Neural progenitor cell (in vitro differentiated cells): ENCODE measurements at regions not wholly inside any gene's neighbourhood (a gene's known extent, or its start where the extent isn't known, plus 50 kb on each side); places are given as distances from the start of the nearest gene placed in this dataset.

Experiments
- DNase-seq: peaks from one replicate; pipeline ENCODE4 v3.0.0-alpha.2; 2016; ENCODE audit warnings: low spot score
- H2AFZ ChIP-seq: fragments of 200-600 bp; sonication (generic); replicated peaks from 2 replicates; pipeline ENCODE4 v1.6.1; 2016; ENCODE audit warnings: antibody characterized with exemption
- H3F3A ChIP-seq: fragments of 200-600 bp; sonication (generic); 2 replicates; pipeline ENCODE4 v1.6.1; 2016; ENCODE audit warnings: antibody characterized with exemption, low read depth
- H3K27ac ChIP-seq: fragments of 200-600 bp; sonication (generic); 2 replicates; pipeline ENCODE4 v1.5.1; 2016; ENCODE audit warnings: mild to moderate bottlenecking
- H3K27me3 ChIP-seq: fragments of 200-600 bp; sonication (generic); 2 replicates; pipeline ENCODE4 v1.6.1; 2016; ENCODE audit warnings: mild to moderate bottlenecking, moderate library complexity
- H3K36me3 ChIP-seq: fragments of 200-600 bp; sonication (generic); 2 replicates; pipeline ENCODE4 v1.5.1; 2016
- H3K4me1 ChIP-seq: fragments of 200-600 bp; sonication (generic); 2 replicates; pipeline ENCODE4 v1.6.1; 2016; ENCODE audit warnings: mixed run types
- H3K4me2 ChIP-seq: fragments of 200-600 bp; sonication (generic); 2 replicates; pipeline ENCODE4 v1.6.1; 2016
- H3K4me3 ChIP-seq: fragments of 200-600 bp; sonication (generic); 2 replicates; pipeline ENCODE4 v1.5.1; 2016
- H3K79me2 ChIP-seq: fragments of 200-600 bp; sonication (generic); 2 replicates; pipeline ENCODE4 v1.6.1; 2016; ENCODE audit warnings: low read depth
- H3K9ac ChIP-seq: fragments of 200-600 bp; sonication (generic); 2 replicates; pipeline ENCODE4 v1.6.1; 2016
- H3K9me3 ChIP-seq: fragments of 200-600 bp; sonication (generic); 2 replicates; pipeline ENCODE4 v1.5.1; 2016; ENCODE audit warnings: low read depth
- H4K20me1 ChIP-seq: fragments of 200-600 bp; sonication (generic); 2 replicates; pipeline ENCODE4 v1.6.1; 2016; ENCODE audit warnings: low read depth
- H3K27ac Mint-ChIP-seq: 3 replicates; pipeline ENCODE4 v1.8.0; 2021; ENCODE audit warnings: mixed read lengths
- H3K27me3 Mint-ChIP-seq: 2 replicates; pipeline ENCODE4 v1.8.0; 2022; ENCODE audit warnings: low read depth, mild to moderate bottlenecking, inconsistent platforms, moderate library complexity, mixed read lengths; ENCODE audit not compliant: insufficient read depth
- H3K36me3 Mint-ChIP-seq: 3 replicates; pipeline ENCODE4 v1.8.0; 2021; ENCODE audit warnings: mixed read lengths
- H3K4me1 Mint-ChIP-seq: 3 replicates; pipeline ENCODE4 v1.8.0; 2021; ENCODE audit warnings: mixed read lengths
- H3K4me3 Mint-ChIP-seq: 3 replicates; pipeline ENCODE4 v1.8.0; 2021; ENCODE audit warnings: mild to moderate bottlenecking, moderate library complexity, mixed read lengths
- H3K9me3 Mint-ChIP-seq: 3 replicates; pipeline ENCODE4 v1.8.0; 2020; ENCODE audit warnings: mixed read lengths
- EZH2 ChIP-seq: fragments of 200-600 bp; sonication (generic); IDR thresholded peaks from 2 replicates; pipeline ENCODE4 v1.6.1; 2017; ENCODE audit warnings: antibody characterized with exemption, mild to moderate bottlenecking, moderate library complexity
- EZH2phosphoT487 ChIP-seq: fragments of 200-600 bp; sonication (generic); IDR thresholded peaks from 2 replicates; pipeline ENCODE4 v1.6.1; 2017; ENCODE audit warnings: antibody characterized with exemption
- TF ChIP-seq, protein P1 (sequence below): fragments of 200-600 bp; sonication (generic); IDR thresholded peaks from 2 replicates; pipeline ENCODE4 v1.5.1; 2017; ENCODE audit warnings: antibody characterized with exemption, mild to moderate bottlenecking

DNA sequence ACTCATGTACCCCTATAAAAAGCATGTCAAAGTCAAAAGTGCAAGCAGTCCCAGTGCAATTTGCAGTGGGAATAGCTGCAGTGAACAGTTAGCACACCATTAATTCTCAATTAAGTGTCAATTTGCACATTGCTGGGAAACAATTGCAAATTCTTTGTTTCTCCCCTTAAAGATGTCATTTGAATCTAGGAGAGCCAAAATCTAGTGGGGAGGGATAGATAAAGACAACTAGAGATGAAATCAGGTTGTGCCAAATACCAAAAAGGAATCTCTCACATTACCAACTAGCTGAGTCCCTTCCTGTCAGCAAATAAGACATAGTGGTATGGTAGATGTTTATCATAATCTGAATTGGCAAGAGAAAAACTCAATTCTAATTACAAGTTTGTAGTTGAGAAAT is 330.7 kb downstream of the NUF2 start:
- no peak overlapping the region for H3K27ac ChIP-seq
- no peaks in the 10 kb centered on the region for H3K36me3 Mint-ChIP-seq
- no peaks in the 10 kb centered on the region for H3K27me3 Mint-ChIP-seq
- no peaks in the 10 kb centered on the region for H3K27me3 ChIP-seq
- no peaks in the 10 kb centered on the region for H3K4me1 ChIP-seq
- peaks cover 3% of the 10 kb centered on the region for H3K4me1 Mint-ChIP-seq
- no peaks in the 10 kb centered on the region for H3K9me3 ChIP-seq
- TF ChIP-seq, protein P1, sequence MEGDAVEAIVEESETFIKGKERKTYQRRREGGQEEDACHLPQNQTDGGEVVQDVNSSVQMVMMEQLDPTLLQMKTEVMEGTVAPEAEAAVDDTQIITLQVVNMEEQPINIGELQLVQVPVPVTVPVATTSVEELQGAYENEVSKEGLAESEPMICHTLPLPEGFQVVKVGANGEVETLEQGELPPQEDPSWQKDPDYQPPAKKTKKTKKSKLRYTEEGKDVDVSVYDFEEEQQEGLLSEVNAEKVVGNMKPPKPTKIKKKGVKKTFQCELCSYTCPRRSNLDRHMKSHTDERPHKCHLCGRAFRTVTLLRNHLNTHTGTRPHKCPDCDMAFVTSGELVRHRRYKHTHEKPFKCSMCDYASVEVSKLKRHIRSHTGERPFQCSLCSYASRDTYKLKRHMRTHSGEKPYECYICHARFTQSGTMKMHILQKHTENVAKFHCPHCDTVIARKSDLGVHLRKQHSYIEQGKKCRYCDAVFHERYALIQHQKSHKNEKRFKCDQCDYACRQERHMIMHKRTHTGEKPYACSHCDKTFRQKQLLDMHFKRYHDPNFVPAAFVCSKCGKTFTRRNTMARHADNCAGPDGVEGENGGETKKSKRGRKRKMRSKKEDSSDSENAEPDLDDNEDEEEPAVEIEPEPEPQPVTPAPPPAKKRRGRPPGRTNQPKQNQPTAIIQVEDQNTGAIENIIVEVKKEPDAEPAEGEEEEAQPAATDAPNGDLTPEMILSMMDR = no peak
- TF ChIP-seq EZH2 (no peak), EZH2phosphoT487 (no peak)
- no peak overlapping the region for H2AFZ ChIP-seq
- H3F3A ChIP-seq = no peaks in the 10 kb centered on the region
- H3K27ac Mint-ChIP-seq = no peak overlapping the region
- H3K4me3 Mint-ChIP-seq = no peak overlapping the region
- H3K36me3 ChIP-seq = no peaks in the 10 kb centered on the region
- H3K4me2 ChIP-seq = no peak overlapping the region
- H3K4me3 ChIP-seq = no peak overlapping the region
- H3K9me3 Mint-ChIP-seq = no peaks in the 10 kb centered on the region
- H3K9ac ChIP-seq = no peak overlapping the region
- no peaks in the 10 kb centered on the region for H4K20me1 ChIP-seq
- no peaks in the 10 kb centered on the region for H3K79me2 ChIP-seq
- no peak for DNase-seq

GRCh38 chr1:163655565-163655964 is 333.8 kb downstream of the NUF2 start:
- no peaks in the 10 kb centered on the region for H3K36me3 ChIP-seq
- Mint-ChIP-seq H3K4me1 (peaks cover 6% of the 10 kb centered on the region), H3K27ac (no peak overlapping the region), H3K4me3 (no peak overlapping the region), H3K27me3 (no peaks in the 10 kb centered on the region), H3K36me3 (no peaks in the 10 kb centered on the region), H3K9me3 (no peaks in the 10 kb centered on the region)
- H3K9ac ChIP-seq = no peak overlapping the region
- H3K9me3 ChIP-seq = no peaks in the 10 kb centered on the region
- no peaks in the 10 kb centered on the region for H3K79me2 ChIP-seq
- no peaks in the 10 kb centered on the region for H3K27me3 ChIP-seq
- no peak for DNase-seq
- H2AFZ ChIP-seq = no peak overlapping the region
- no peak overlapping the region for H3K27ac ChIP-seq
- H3K4me1 ChIP-seq = peaks cover 4% of the 10 kb centered on the region
- no peak overlapping the region for H3K4me3 ChIP-seq
- no peak overlapping the region for H3K4me2 ChIP-seq
- H4K20me1 ChIP-seq = no peaks in the 10 kb centered on the region
- TF ChIP-seq EZH2 (no peak), EZH2phosphoT487 (no peak)
- TF ChIP-seq, protein P1 = no peak
- H3F3A ChIP-seq = no peaks in the 10 kb centered on the region

- H3K79me2 ChIP-seq = no peaks in the 10 kb centered on the region
These were observed 334.5 kb downstream of the NUF2 start for GRCh38 chr1:163656095-163656759.

More at GRCh38 chr1:163656095-163656759, 334.5 kb downstream of the NUF2 start:
- H3K27me3 ChIP-seq = no peaks in the 10 kb centered on the region
- no peaks in the 10 kb centered on the region for H4K20me1 ChIP-seq
- peak overlapping the region; percentile 22 for H2AFZ ChIP-seq
- no peaks in the 10 kb centered on the region for H3K9me3 Mint-ChIP-seq
- H3F3A ChIP-seq = no peaks in the 10 kb centered on the region
- no peak for DNase-seq
- H3K27me3 Mint-ChIP-seq = no peaks in the 10 kb centered on the region
- no peak overlapping the region for H3K4me3 ChIP-seq
- H3K4me2 ChIP-seq = no peak overlapping the region
- H3K4me1 Mint-ChIP-seq = peaks cover 6% of the 10 kb centered on the region
- TF ChIP-seq EZH2 = no peak
- TF ChIP-seq, protein P1 = no peak
- TF ChIP-seq EZH2phosphoT487 = no peak
- no peaks in the 10 kb centered on the region for H3K36me3 Mint-ChIP-seq
- no peak overlapping the region for H3K9ac ChIP-seq
- peaks cover 4% of the 10 kb centered on the region for H3K4me1 ChIP-seq
- H3K27ac Mint-ChIP-seq = no peak overlapping the region
- no peak overlapping the region for H3K27ac ChIP-seq
- no peak overlapping the region for H3K4me3 Mint-ChIP-seq
- no peaks in the 10 kb centered on the region for H3K36me3 ChIP-seq
- no peaks in the 10 kb centered on the region for H3K9me3 ChIP-seq
